Stimulated activated CD4-positive, alpha-beta T cell treated with anti-CD3 and anti-CD28 coated beads, Interleukin-1b, Interleukin-23, amount 100 ng/mL, for 1 hour (primary cell): ENCODE measurements at regions not wholly inside any gene's neighbourhood (a gene's known extent, or its start where the extent isn't known, plus 50 kb on each side); places are given as distances from the start of the nearest gene placed in this dataset.
"Not testable (repeated sequence)": the region's sequence is repeated elsewhere in the genome, so short reads cannot be mapped to it uniquely, and the experiment has no call there.

Source experiments
- DNase-seq, 2 donors: peaks; one replicate each; pipeline ENCODE4 v3.0.0-alpha.2; 2020; ENCODE audit warnings: low read depth in 2 of 2

DNA sequence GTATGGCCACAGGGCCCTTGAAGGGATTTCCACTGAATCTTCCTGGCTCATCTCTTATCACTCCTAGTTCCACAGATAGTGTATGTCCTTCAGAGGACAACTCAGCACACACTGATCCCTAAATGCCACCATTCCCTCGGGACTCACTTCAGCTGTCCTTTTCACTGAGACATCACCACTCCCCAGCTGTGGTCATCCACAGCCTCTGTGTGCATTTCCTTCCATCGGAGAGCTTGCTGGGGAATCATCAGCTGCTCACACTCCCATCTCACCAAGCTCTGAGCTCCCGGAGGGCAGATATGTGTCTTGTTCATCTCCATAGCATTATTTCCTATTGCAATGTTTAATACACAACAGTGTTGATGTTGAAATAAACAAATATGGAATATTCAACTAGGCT, 759.5 kb downstream of the RNF144A start:
- DNase-seq, result no peak

DNA sequence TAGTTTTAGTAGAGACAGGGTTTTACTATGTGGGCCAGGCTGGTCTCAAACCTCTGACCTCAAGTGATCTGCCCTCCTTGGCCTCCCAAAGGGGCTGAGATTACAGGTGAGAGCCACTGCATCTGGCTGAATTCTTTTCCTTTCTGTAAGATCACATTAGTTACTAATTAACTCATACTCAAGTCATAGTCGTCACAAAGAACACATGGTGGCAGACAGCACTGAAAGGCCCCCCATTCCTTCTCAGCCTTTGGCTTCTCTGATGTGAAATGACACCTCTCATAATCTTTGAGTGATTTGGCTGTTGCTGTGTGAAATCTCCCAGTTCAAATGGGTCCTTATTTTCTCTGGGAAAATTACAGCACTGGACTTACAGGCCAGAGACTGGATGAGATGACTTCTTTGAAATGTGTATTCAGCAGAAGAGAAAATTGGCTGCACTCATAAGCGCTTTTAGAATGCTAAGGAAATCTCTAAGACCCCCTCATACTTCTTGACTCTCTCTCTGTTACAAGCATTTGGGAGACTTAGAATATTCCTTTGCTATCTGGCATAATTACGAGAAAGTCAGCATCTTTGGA, 764.8 kb downstream of the RNF144A start:
- DNase-seq, result no peak

DNA sequence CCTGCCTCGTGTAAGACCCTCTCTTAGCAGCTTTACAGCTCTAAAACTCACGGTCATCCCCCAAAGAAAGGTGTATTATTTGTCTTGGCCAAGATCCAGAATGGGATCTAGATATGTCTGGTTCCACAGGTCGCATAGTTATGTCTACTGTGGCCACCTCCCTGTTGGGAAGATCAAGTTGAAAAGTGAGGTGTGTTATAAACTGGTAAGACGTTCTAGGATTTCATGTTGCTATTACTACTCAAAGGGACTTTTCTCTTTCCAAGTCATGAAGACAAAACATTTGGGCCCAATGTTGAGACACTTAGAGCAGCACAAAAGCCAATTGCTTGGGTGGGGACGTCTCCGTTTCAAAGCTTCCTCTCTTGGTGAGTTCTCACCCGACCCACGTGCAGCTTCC, 766.0 kb downstream of the RNF144A start:
- DNase-seq, result no peak

DNA sequence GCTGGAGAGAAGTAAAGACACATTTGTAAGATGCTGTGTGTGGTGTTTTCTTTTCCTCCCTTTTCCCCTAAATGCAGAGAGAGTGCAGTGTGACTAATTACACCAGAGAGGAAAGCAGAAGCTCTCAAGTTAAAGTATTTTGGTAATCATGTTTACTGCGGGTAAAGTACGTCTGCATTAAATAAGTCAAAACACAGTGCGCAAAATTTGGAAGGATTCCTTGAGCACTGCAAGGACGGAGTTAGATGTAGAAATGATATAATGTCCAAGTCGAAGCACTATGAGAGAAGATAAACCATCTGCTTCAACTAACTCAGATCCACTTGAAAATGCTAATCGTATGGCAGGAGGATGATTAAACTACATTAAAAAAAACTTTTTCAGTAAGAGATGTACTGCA, 766.5 kb downstream of the RNF144A start:
- DNase-seq, result no peak

DNA sequence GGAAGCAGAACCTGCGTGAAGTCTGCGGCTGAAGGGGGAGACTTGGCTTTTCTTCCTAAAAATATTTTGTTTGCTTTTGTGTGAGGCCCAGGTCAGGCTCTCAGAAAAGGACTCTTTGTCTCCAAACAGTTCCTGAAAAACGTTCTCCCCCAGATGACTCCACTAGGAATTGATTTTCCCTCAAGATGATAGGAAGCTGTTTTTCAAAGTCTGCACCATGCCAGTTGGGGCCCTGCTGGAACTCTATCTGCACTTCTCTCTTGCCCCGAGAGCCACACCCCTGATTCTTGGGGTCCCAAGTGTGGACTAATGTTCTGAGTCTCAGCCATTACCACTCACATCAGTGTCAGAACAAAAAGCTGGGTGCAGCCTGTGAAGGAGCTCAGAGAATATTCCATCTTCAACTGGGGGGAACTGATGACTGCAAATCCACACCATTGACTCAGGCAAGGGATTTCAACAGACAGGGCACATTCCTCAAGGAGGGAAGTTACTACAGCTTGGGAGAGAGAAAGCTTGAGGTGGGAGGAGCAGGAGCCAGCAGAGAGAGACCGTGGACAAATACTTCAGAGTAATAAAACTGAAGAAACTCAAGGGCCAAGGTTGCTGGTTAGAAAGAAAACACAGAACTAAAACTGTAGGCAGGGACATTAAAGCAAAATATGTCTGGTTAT, 768.3 kb downstream of the RNF144A start:
- no peak for DNase-seq

DNA sequence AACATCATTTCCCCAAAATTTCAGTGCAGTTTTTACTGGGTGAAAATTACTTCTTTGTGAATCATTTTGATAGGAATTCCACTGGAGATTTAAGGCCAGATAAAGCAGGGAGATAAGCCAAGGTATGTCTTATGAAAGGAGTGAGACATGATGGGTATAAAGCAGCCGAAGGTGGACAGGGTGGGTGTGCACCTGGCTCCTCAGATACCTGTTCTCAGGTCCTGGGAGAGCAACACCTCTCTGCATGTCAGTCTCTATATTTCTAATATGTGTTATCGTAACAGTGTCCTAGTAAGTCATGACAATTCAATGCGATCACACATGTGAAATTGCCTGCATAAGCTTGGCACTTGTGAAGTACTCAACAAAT, 768.8 kb downstream of the RNF144A start:
- no peak for DNase-seq

DNA sequence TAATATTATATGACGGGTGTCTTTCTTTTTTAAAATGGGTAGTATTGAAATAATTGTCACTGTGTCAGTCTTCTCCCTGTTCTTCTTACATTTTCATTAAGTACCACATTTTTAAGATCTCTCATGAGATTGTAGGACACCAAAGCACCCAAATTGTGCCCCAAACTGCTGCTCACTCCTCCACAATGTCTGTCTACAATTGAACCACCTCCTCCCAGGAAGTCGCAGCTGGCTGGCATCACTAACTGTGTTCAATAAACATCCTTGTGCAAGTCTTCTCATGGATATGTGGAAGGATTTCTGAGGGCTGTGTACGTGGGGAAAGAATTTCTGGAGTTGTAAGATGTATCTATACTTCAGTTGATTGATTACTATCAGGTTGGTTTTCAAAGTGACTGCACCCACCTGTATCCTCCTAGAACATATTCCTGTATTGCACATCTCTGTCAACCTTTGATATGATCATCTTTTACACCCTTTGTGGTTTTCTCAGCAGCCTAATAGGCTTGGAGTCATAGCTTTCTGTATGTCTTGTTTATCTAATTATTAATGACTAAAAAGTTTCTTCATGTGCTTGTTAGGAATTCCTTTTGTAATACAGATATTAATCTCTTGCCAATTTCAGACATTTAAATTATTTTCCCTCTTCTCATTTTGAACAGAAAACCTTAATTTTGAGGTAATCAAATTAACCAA, 774.9 kb downstream of the RNF144A start:
- no peak for DNase-seq

DNA sequence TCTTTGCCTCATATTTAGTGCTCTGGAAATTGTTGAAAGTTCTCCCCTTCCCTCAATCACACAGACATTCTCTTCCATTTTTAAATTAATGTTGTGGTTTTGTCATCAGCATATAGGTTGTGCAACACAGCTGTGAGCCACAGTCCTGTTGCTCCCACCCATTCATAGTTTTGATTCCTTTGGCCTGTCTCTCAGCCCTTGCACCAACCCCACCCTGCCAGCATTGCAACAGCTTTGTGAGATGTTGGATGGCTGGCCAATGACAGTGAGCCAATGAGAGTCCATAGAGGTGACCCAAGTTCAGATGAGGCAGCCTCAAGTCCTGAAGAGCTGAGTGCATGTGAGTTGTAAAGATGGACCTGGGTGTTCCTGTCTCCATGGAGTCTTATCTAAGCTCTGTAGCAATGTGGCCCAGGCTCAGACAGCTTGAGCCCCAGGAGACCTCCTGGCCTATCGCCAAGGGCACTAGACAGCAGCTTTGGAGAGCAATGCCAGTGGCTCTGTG, 775.5 kb downstream of the RNF144A start:
- DNase-seq, result no peak

DNA sequence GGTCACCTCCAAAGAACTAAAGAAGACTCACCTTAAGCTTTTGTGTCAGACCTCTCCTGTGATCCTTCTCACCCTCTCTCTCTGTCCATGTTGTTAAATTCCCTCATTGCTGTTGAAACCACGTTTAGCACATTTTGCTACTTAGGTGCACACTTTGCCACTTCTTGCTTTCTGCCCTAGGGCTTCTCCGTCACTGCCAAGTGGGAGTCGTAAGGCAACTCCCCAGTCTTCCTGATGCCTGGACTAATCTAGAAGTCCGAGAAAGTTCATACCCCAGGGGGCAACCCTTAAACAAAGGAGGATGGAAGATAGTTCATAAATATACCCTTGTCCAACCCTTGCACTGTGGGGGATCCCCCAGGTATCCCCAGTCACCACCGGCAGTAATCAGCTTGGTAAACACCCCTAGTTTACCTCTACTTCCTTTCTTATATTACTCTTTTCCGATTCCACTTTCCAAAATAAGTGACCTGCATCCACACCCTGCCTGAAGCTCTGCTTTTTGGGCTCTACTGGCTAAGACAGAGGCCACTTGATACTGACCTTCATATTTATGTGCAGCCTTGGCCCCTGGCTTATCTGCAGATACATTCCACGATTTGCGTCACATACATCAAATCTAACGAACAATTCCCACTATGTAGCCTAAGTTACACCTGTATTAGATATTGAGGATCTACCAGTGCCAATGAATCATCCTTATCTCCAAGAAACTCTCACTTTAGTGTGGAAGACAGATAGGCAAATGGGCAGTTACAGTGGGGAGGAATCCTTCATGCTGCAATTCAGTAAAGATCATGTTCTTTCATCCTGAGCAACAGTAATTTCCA, 776.2 kb downstream of the RNF144A start:
- DNase-seq, result no peak

DNA sequence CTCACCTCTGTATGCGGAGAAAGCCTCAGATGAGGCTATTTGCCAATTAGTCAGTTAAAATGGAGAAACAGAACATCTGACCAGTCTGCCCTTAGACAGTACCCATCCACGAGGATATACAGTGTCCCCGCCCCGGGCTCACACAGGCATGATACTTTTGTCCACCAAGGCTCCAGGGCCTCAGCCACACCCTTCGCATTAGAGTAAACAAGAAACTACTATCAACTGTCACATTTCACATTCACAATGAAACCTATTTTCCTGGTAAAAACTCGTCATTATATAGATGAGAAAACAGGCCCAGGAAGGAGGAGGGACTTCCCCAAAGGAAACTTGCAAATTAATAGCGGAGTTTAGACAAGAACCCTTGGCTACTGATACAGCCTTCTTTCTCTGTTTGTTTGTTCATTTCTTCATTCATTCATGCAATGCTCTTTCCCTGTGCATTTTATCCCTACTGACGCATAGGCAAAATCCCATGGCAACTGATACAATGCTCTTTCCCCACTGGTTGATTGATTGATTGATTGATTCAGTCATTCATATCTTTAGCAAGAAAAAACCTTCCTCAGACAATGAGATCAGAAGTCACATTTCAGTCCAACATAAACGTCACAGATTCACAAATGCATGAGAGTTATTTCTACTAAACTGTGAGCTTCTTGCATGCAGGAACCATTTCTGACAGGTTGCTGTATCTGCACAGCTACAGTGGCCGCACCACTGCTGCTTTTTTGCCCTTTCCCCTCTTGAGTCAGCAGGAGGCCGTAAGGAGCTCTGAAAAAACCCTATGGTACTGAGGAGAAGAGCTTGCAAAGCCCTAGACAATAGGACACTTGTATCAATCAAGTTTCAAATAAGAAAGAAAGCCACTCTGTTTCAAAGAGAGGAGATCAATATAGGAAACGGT, 777.1 kb downstream of the RNF144A start:
- no peak for DNase-seq

DNA sequence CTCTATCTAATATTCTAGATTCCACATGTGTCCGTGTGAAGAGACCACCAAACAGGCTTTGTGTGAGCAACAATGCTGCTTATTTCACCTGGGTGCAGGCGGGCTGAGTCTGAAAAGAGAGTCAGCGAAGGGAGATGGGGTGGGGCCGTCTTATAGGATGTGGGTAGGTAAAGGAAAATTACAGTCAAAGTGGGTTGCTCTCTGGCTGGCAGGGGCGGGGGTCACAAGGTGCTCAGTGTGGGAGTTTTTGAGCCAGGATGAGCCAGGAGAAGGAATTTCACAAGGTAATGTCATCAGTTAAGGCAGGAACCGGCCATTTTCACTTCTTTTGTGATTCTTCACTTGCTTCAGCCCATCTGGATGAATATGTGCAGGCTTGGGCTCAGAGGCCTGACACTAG, 779.3 kb downstream of the RNF144A start:
- DNase-seq, result not testable (repeated sequence)

DNA sequence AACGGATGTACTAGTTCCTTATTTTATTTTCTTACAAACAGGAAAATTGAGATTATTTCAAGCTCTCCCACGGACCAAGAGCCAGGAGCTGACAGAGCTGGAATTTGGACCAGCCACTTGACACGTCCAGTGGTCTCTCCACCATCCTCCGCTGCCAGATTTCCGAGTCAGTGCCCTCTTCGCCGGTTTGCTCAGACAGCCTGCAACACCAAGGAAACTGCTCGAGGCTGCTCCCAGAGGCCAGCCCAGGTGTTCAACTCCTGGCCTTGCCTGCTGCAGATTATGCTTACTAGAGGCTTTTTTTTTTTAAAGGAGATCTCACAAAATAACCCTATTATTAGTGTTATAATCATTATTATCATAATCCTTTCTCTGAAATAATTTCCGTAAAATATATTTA, 779.8 kb downstream of the RNF144A start:
- no peak for DNase-seq

DNA sequence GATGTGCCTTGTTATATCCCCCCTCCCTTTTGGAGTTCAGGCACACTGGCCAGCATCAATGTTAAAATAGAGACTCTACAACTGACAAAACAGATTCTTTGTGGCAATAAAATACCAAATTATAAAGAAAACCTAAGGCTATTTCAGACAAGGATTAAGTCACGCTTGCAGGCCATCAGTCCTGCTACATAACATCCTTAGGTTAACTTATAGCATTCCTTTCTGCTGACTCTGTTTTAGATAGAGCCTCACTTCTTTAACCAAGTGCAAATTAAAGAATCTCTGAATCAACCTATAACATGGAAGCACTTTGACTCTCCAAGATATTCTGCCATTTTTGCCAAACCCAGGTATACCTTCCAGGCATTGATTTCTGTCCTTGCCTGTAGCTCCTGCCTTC, 784.6 kb downstream of the RNF144A start:
- DNase-seq, result no peak

DNA sequence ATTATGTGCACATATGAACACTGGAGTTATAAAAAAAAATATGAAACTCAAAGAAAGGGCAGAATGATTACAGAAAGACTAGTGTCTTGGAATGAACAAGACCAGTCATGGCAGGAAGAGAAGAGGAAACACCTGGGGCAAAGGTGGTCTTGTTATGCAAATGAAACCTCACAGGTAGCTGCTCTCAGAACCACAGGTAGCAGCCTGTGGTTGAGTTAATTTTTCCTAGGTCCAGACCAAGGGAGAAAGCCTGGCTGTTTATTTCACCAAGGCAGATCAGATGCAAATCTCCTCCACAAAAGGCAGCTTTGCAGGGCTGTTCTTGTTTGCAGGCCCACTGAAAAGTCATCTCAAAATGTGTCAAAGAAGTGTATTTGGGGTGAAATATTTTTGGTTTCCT, 785.8 kb downstream of the RNF144A start:
- DNase-seq, result no peak

DNA sequence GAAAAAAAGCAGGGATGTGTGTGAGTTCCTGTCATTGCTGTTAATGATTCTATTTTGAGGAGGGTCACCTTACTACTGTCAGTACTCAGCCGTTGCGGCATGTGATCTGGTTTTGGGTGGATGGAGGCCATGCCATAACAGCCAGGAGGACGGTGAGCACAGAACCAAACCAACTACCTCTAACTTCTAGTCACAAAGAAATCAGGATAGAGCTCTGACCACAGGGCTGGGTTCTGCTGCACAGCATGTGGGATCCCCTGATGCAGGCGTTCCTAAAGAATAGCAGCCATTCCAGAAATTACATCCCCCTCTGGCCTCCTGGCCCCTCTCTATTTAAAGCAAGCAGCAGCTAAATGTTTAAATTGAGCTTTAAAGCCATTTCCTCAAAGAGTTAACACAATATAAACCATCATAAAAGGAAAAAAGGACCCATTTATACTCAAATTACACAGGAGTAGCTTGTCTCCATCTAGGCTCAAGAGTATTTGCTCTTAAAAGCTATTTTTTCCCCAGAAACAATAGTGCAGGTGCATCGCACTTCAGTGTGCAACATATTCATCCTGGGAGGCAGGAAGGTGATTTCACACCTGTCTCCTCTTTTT, 786.4 kb downstream of the RNF144A start:
- DNase-seq, result no peak

DNA sequence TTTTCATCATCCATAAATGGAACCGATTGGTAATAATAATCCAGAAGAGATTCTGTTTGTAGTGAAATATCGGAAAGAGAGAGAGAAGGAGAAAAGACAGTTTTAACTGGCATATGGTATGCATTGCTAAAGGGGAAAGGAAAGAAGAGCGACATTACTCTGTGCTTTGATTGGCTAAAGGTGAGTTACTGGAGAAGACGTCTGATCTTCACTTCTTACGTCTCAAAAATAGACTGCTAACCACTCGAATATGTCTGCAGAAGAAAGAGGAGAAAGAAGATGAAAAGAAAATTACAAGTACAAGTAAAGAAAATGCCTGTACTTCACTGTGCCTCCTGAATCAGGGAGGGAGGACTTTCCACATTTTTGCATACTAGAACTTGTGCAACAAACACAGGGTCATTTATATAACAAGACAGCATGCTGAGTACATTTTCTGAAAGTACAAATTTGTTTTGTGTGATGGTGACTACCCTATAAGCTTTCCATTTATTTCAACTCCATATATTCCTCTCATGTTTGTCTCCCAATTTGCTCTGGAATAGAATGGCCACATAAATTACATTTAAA, 787.2 kb downstream of the RNF144A start:
- DNase-seq, result no peak

DNA sequence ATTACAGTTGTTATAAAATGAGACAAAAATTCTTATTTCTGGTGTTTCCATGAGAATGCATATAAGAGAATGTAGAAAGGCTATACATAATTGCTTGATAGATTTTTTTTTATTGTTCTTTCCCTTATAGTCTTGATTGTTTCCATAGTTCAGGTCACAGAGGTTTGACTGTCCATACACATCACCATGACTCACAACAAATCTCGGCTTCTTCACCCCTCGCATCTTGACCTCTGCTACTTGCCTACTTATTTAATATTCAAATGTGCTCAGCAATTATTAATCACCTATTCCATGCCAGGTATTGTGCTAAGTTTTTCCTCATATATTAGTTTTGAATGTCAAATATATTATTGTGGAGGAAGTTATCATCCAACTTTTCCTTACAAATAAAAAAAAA, 789.6 kb downstream of the RNF144A start:
- no peak for DNase-seq

DNA sequence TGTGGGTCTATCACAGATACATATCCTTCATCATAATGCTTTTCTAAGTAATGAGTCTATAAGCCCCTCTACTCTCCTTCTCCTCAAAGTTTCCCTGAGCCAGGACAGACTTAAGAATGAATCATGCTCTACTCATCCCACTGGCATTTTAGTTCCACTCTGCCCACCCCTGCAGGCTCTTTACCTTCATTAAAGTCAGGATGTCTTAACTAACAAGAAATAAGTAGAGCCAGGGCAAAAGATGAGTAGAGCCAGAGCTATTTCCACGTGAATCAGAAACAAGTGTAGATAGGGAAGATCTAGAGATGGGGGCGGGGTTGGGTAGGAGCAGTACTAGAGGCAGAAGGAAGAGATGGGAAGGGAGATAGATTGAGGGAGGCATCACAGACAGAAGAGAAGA, 790.5 kb downstream of the RNF144A start:
- no peak for DNase-seq

DNA sequence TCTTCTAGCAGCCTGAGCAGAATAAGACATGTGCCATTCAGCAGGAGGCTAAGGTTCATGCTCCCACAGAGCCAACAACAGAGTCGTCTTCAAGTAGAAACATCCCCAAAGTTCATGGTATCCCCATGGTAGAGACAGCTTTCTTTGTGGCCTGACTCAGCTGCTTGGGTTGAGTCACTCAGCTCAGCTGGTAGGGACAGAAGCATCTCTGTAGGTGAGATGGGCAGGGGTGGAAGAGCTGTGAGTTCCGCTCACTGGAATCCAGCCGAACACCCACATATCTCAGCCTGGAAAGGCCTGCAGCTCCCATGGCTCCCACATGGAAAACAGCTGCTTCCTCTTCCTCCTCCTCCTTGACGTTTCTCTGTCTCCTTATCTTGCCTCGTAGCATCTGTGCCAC, 792.7 kb downstream of the RNF144A start:
- no peak for DNase-seq

DNA sequence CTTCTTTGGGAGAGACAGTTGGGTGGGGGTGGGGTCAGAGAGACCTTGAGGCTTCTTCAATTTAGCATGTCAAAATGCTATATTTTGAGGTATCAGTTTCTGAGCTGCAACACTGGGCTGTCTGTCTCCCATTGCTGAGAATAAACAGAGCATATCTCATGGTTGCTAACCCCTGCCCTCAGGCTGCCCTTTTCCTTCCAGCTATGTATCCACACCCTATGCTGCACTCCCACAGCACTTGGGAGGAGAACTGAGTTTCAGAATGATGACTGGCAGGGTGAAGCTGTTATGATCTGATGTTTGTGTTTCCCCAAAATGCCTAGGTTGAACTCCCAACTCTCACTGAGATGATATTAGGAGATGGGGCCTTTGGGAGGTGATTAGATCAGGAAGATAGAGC, 794.0 kb downstream of the RNF144A start:
- no peak for DNase-seq

DNA sequence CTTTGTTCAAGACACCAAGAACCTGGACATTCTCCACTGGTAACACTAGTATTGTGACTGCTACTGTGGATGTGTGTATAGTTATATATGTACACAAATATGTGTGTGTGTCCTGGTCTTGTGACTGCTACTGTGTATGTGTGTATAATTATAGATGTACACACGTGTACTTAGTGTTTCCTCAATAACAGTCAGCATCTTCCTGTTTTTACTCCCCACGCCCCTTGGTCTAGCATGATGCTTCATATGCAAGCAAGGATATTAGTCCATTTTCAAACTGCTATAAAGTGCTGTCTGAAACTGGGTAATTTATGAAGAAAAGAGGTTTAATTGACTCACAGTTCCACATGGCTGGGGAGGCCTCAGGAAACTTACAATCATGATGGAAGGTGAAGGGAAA, 802.7 kb downstream of the RNF144A start:
- DNase-seq, result no peak
